SU-DHL-6 (cell line): ENCODE measurements at regions not wholly inside any gene's neighbourhood (a gene's known extent, or its start where the extent isn't known, plus 50 kb on each side); places are given as distances from the start of the nearest gene placed in this dataset.
"Not testable (repeated sequence)": the region's sequence is repeated elsewhere in the genome, so short reads cannot be mapped to it uniquely, and the experiment has no call there.

Experiments used
- H2AFZ ChIP-seq: fragments of 200-600 bp; sonication (generic); 2 replicates; pipeline ENCODE4 v1.6.1; 2014; ENCODE audit warnings: low read depth, mild to moderate bottlenecking, moderate library complexity, mixed read lengths, antibody characterized with exemption, low read length; ENCODE audit not compliant: severe bottlenecking
- H3F3A ChIP-seq: fragments of 200-600 bp; shearing (Covaris generic); 2 replicates; pipeline ENCODE4 v1.6.0; 2016; ENCODE audit warnings: antibody characterized with exemption, mild to moderate bottlenecking; ENCODE audit not compliant: insufficient read depth
- H3K27ac ChIP-seq: fragments of 200-600 bp; sonication (generic); 2 replicates; pipeline ENCODE4 v1.5.1; 2016; ENCODE audit warnings: low read depth, mild to moderate bottlenecking, low read length, moderate library complexity, mixed read lengths
- H3K27me3 ChIP-seq: fragments of 200-600 bp; sonication (generic), shearing (Covaris generic); 2 replicates; pipeline ENCODE4 v1.6.0; 2014; ENCODE audit warnings: mild to moderate bottlenecking, low read length
- H3K36me3 ChIP-seq: fragments of 200-600 bp; sonication (generic); 2 replicates; pipeline ENCODE4 v1.6.1; 2014; ENCODE audit warnings: mild to moderate bottlenecking, low read length, mixed read lengths
- H3K4me2 ChIP-seq: fragments of 300-600, 200-600 bp; shearing (Covaris generic), sonication (generic); 2 replicates; pipeline ENCODE4 v1.6.0; 2014; ENCODE audit warnings: low read length, low read depth, mild to moderate bottlenecking; ENCODE audit not compliant: poor library complexity, severe bottlenecking
- H3K4me3 ChIP-seq: fragments of 200-600 bp; sonication (generic); 2 replicates; pipeline ENCODE4 v1.5.1; 2014; ENCODE audit warnings: antibody characterized with exemption, low read length, mild to moderate bottlenecking, mixed read lengths; ENCODE audit not compliant: insufficient read depth, poor library complexity, severe bottlenecking
- H3K79me2 ChIP-seq: fragments of 200-600 bp; sonication (generic); 2 replicates; pipeline ENCODE4 v1.6.1; 2014; ENCODE audit warnings: mild to moderate bottlenecking, low read length, moderate library complexity; ENCODE audit not compliant: insufficient read depth
- H3K9ac ChIP-seq: fragments of 200-600 bp; sonication (generic); 2 replicates; pipeline ENCODE4 v1.7.0; 2014; ENCODE audit warnings: mild to moderate bottlenecking, low read length
- H3K9me2 ChIP-seq: fragments of 200-600 bp; sonication (generic); replicated peaks from 2 replicates; pipeline ENCODE4 v1.6.1; 2014; ENCODE audit warnings: low read length; ENCODE audit not compliant: insufficient read depth
- H3K9me3 ChIP-seq: fragments of 200-600 bp; sonication (generic); 2 replicates; pipeline ENCODE4 v1.6.1; 2014; ENCODE audit warnings: low read length, mixed read lengths; ENCODE audit not compliant: insufficient read depth
- H4K20me1 ChIP-seq: fragments of 200-600 bp; sonication (generic); 2 replicates; pipeline ENCODE4 v1.6.1; 2014; ENCODE audit warnings: low read depth, mild to moderate bottlenecking, antibody characterized with exemption, low read length, moderate library complexity, mixed read lengths
- CTCF ChIP-seq: fragments of 200-600 bp; sonication (generic); IDR thresholded peaks from one replicate; pipeline ENCODE4 v1.5.1; 2017; ENCODE audit warnings: antibody characterized with exemption, mild to moderate bottlenecking, low read length, moderate library complexity; ENCODE audit not compliant: insufficient read depth, poor library complexity, severe bottlenecking
- EZH2phosphoT487 ChIP-seq: fragments of 200-600 bp; sonication (generic), shearing (Covaris generic); conservative IDR thresholded peaks from 2 replicates; pipeline ENCODE4 v1.6.1; 2018; ENCODE audit warnings: mild to moderate bottlenecking, antibody characterized with exemption, low read length, moderate library complexity, mixed read lengths

DNA sequence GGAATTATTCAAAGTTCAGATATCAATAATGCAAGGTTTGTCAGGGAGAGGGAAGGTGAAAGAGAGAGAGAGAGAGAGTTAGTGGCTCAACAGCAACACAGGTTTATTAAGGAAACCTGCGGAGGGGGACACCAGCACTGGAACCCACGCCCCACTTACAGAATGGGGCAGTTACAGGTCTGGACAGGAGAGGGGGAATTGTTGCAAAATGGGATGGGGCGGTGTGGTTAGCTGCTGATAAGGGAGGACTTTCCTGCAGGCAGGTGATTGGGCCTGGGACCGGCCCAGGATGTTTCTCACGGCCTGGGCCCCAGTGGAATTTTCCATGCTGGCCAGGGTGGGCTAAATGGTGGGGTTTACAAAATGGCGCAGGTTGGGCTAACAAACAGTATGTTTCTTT, 278.2 kb upstream of the SLC16A7 start:
- Histone ChIP-seq H3K4me2 (no peak overlapping the region), H3K27ac (no peak overlapping the region), H3K27me3 (no peaks in the 10 kb centered on the region), H3K9me3 (no peaks in the 10 kb centered on the region), H3K79me2 (no peaks in the 10 kb centered on the region), H2AFZ (no peak overlapping the region), H3K4me3 (no peak overlapping the region), H3K36me3 (no peaks in the 10 kb centered on the region), H3F3A (no peaks in the 10 kb centered on the region), H3K9ac (no peak overlapping the region), H4K20me1 (no peaks in the 10 kb centered on the region), H3K9me2 (0 out of 2 replicates have a peak, but pooled peaks cover 5% of the 10 kb centered on the region)
- TF ChIP-seq CTCF (no peak), EZH2phosphoT487 (no peak)

- H3K27me3 ChIP-seq, result no peaks in the 10 kb centered on the region
- no peaks in the 10 kb centered on the region for H4K20me1 ChIP-seq
- no peak overlapping the region for H3K4me2 ChIP-seq
- 0 out of 2 replicates have a peak, but pooled peaks cover 5% of the 10 kb centered on the region for H3K9me2 ChIP-seq
- no peak overlapping the region for H3K4me3 ChIP-seq
- no peaks in the 10 kb centered on the region for H3K36me3 ChIP-seq
- H3K27ac ChIP-seq, result no peak overlapping the region
- no peak overlapping the region for H2AFZ ChIP-seq
- H3F3A ChIP-seq, result no peaks in the 10 kb centered on the region
- TF ChIP-seq EZH2phosphoT487 (no peak), CTCF (no peak)
- H3K79me2 ChIP-seq, result no peaks in the 10 kb centered on the region
- H3K9ac ChIP-seq, result no peak overlapping the region
- 0 out of 2 replicates have a peak, but pooled peaks cover 2% of the 10 kb centered on the region for H3K9me3 ChIP-seq
These were observed 278.9 kb upstream of the SLC16A7 start for GRCh38 chr12:59316938-59317337.

DNA sequence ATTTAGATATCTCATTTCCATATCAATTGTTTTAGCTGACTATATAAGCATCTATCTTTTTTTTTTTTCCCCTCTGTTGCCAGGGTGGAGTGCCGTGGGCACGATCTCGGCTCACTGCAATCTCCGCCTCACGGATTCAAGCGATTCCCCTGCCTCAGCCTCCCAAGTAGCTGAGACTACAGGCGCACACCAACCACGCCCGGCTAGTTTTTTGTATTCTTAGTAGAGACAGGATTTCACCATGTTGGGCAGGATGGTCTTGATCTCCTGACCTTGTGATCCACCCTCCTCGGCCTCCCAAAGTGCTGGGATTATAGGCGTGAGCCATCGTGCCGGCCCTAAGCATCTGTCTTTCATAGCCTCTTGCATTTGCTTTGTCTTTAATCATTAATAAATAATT, 279.5 kb upstream of the SLC16A7 start:
- H3F3A ChIP-seq, H3K9ac ChIP-seq, H3K4me3 ChIP-seq, H4K20me1 ChIP-seq, H3K27ac ChIP-seq, H3K9me2 ChIP-seq, H3K36me3 ChIP-seq, H2AFZ ChIP-seq, H3K79me2 ChIP-seq, H3K27me3 ChIP-seq, H3K4me2 ChIP-seq, H3K9me3 ChIP-seq: not testable (repeated sequence)

- H3K4me2 ChIP-seq, result no peak overlapping the region
- 0 out of 2 replicates have a peak, but pooled peaks cover 6% of the 10 kb centered on the region for H3K9me3 ChIP-seq
- TF ChIP-seq EZH2phosphoT487 (no peak), CTCF (no peak)
- H2AFZ ChIP-seq, result no peak overlapping the region
- no peak overlapping the region for H3K27ac ChIP-seq
- 0 out of 2 replicates have a peak, but pooled peaks cover 5% of the 10 kb centered on the region for H3K9me2 ChIP-seq
- no peak overlapping the region for H3K9ac ChIP-seq
- no peaks in the 10 kb centered on the region for H3F3A ChIP-seq
- no peaks in the 10 kb centered on the region for H3K79me2 ChIP-seq
- H3K36me3 ChIP-seq, result no peaks in the 10 kb centered on the region
- H3K4me3 ChIP-seq, result no peak overlapping the region
- H3K27me3 ChIP-seq, result no peaks in the 10 kb centered on the region
- no peaks in the 10 kb centered on the region for H4K20me1 ChIP-seq
These were observed 281.6 kb upstream of the SLC16A7 start for GRCh38 chr12:59314209-59314608.
